ENCODE measurements at regions not wholly inside any gene's neighbourhood (a gene's known extent, or its start where the extent isn't known, plus 50 kb on each side); places are given as distances from the start of the nearest gene placed in this dataset.

DNA sequence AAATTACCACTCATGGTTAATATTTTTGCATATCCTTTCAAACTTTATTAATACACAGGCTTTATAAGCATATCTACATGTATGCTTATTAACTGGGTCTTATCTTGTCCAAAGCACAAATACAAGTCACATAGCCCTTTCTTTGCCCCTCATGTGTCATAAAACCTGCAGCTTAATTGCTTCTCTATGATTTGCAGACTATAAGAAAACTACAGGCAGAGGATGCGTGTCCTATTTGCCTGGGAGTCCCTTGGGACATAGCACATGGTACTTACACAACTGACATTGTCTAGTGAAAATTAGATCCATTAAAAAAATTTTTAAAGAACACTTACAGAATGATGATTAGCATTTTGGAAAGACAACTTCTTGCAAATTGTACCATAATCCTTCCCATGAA lies 190.5 kb upstream of the PLEKHA5 start:
- TF ChIP-seq, protein P1, sequence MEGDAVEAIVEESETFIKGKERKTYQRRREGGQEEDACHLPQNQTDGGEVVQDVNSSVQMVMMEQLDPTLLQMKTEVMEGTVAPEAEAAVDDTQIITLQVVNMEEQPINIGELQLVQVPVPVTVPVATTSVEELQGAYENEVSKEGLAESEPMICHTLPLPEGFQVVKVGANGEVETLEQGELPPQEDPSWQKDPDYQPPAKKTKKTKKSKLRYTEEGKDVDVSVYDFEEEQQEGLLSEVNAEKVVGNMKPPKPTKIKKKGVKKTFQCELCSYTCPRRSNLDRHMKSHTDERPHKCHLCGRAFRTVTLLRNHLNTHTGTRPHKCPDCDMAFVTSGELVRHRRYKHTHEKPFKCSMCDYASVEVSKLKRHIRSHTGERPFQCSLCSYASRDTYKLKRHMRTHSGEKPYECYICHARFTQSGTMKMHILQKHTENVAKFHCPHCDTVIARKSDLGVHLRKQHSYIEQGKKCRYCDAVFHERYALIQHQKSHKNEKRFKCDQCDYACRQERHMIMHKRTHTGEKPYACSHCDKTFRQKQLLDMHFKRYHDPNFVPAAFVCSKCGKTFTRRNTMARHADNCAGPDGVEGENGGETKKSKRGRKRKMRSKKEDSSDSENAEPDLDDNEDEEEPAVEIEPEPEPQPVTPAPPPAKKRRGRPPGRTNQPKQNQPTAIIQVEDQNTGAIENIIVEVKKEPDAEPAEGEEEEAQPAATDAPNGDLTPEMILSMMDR (conservative IDR thresholded peaks at IDR 0.05): no peak
- no peak for TF ChIP-seq ZFX (IDR thresholded peaks at IDR 0.05)

Data from C4-2B (cell line).